Smooth muscle cell (in vitro differentiated cells): ENCODE measurements at regions not wholly inside any gene's neighbourhood (a gene's known extent, or its start where the extent isn't known, plus 50 kb on each side); places are given as distances from the start of the nearest gene placed in this dataset.

ENCODE experiments used
- DNase-seq: peaks from one replicate; lab custom pipeline; 2025; ENCODE audit not compliant: unreplicated experiment; lab: John Stamatoyannopoulos, UW
- H2AFZ ChIP-seq: fragments of 200-600 bp; sonication (generic); 2 replicates; pipeline ENCODE4 v1.6.0; 2016; ENCODE audit warnings: antibody characterized with exemption, low read depth, mild to moderate bottlenecking
- H3F3A ChIP-seq: fragments of 200-600 bp; sonication (generic); 2 replicates; pipeline ENCODE4 v1.6.0; 2017; ENCODE audit warnings: antibody characterized with exemption, low read depth
- H3K27ac ChIP-seq: fragments of 200-600 bp; sonication (generic); 2 replicates; pipeline ENCODE4 v1.5.1; 2016; ENCODE audit warnings: low read depth, mild to moderate bottlenecking
- H3K27me3 ChIP-seq: fragments of 200-600 bp; sonication (generic); 2 replicates; pipeline ENCODE4 v1.6.1; 2016; ENCODE audit warnings: low read depth, mild to moderate bottlenecking
- H3K36me3 ChIP-seq: fragments of 200-600 bp; sonication (generic); 2 replicates; pipeline ENCODE4 v1.5.1; 2016; ENCODE audit warnings: low read depth
- H3K4me1 ChIP-seq: fragments of 200-600 bp; sonication (generic); 2 replicates; pipeline ENCODE4 v1.5.1; 2016; ENCODE audit warnings: low read depth
- H3K4me2 ChIP-seq: fragments of 200-600 bp; sonication (generic); 2 replicates; pipeline ENCODE4 v1.6.0; 2016; ENCODE audit warnings: mild to moderate bottlenecking
- H3K4me3 ChIP-seq: fragments of 200-600 bp; sonication (generic); 2 replicates; pipeline ENCODE4 v1.5.1; 2016; ENCODE audit warnings: mild to moderate bottlenecking
- H3K79me2 ChIP-seq: fragments of 200-600 bp; sonication (generic); 2 replicates; pipeline ENCODE4 v1.6.0; 2016; ENCODE audit warnings: low read depth, mild to moderate bottlenecking
- H3K9ac ChIP-seq: fragments of 200-600 bp; sonication (generic); 2 replicates; pipeline ENCODE4 v1.6.0; 2016; ENCODE audit warnings: low read depth
- H3K9me3 ChIP-seq: fragments of 200-600 bp; sonication (generic); replicated peaks from 2 replicates; pipeline ENCODE4 v1.5.1; 2016; ENCODE audit warnings: low read depth
- H4K20me1 ChIP-seq: fragments of 200-600 bp; sonication (generic); 2 replicates; pipeline ENCODE4 v1.6.0; 2016; ENCODE audit warnings: low read depth
- WGBS: methylation state at CpG from one replicate; pipeline ENCODE4 v1.1.7; 2016; ENCODE audit warnings: low lambda C conversion rate; 5-methylcytosine and 5-hydroxymethylcytosine counted together
- TF ChIP-seq, protein P1 (sequence below): fragments of 200-600 bp; sonication (generic); IDR thresholded peaks from 2 replicates; pipeline ENCODE4 v1.5.1; 2017; ENCODE audit warnings: borderline replicate concordance, mild to moderate bottlenecking, antibody characterized with exemption; ENCODE audit not compliant: insufficient read depth, poor library complexity, severe bottlenecking

GRCh38 chr16:79394206-79394605 lies 206.3 kb downstream of the MAF start:
- Histone ChIP-seq H3K4me1 (no peaks in the 10 kb centered on the region), H3K9me3 (no peaks in the 10 kb centered on the region), H3K9ac (no peak overlapping the region), H3K4me3 (no peak overlapping the region), H3K27ac (no peak overlapping the region), H3F3A (no peaks in the 10 kb centered on the region), H3K79me2 (no peaks in the 10 kb centered on the region), H4K20me1 (no peaks in the 10 kb centered on the region), H3K4me2 (no peak overlapping the region), H2AFZ (no peak overlapping the region), H3K27me3 (peaks cover 20% of the 10 kb centered on the region), H3K36me3 (no peaks in the 10 kb centered on the region)
- TF ChIP-seq, protein P1, sequence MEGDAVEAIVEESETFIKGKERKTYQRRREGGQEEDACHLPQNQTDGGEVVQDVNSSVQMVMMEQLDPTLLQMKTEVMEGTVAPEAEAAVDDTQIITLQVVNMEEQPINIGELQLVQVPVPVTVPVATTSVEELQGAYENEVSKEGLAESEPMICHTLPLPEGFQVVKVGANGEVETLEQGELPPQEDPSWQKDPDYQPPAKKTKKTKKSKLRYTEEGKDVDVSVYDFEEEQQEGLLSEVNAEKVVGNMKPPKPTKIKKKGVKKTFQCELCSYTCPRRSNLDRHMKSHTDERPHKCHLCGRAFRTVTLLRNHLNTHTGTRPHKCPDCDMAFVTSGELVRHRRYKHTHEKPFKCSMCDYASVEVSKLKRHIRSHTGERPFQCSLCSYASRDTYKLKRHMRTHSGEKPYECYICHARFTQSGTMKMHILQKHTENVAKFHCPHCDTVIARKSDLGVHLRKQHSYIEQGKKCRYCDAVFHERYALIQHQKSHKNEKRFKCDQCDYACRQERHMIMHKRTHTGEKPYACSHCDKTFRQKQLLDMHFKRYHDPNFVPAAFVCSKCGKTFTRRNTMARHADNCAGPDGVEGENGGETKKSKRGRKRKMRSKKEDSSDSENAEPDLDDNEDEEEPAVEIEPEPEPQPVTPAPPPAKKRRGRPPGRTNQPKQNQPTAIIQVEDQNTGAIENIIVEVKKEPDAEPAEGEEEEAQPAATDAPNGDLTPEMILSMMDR: no peak
- 72% methylated on average over 3 of the region's 3 CpGs for WGBS
- no peak for DNase-seq

DNA sequence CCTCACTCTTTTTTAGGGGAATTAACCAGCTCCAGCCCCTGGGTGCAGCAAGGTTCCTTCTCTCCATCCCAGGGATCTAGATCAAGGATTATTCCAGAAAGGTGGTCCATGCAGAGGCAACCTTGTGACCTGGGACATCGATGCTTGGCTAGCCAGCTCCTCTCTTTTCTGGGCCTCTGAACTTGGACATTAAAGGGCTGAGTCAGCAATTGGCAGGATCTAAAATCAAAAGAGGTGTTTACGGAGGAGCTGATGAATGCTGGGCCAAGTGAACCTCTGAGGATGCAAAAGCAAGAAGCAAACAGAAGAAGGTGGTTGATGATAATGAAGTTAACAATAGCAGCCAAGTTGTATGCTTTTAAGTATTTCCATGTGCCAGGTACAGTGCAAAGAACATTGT lies 207.0 kb downstream of the MAF start:
- DNase-seq: no peak
- H3K4me1 ChIP-seq: no peaks in the 10 kb centered on the region
- H3K36me3 ChIP-seq: no peaks in the 10 kb centered on the region
- peaks cover 20% of the 10 kb centered on the region for H3K27me3 ChIP-seq
- H2AFZ ChIP-seq: no peak overlapping the region
- no peaks in the 10 kb centered on the region for H3K79me2 ChIP-seq
- WGBS: 97% methylated on average over 2 of the region's 2 CpGs
- no peaks in the 10 kb centered on the region for H3K9me3 ChIP-seq
- TF ChIP-seq, protein P1: no peak
- no peak overlapping the region for H3K9ac ChIP-seq
- no peaks in the 10 kb centered on the region for H4K20me1 ChIP-seq
- no peak overlapping the region for H3K4me3 ChIP-seq
- H3K4me2 ChIP-seq: no peak overlapping the region
- H3F3A ChIP-seq: no peaks in the 10 kb centered on the region
- no peak overlapping the region for H3K27ac ChIP-seq

GRCh38 chr16:79393127-79393526 lies 207.4 kb downstream of the MAF start:
- Histone ChIP-seq H3K79me2 (no peaks in the 10 kb centered on the region), H3K4me1 (no peaks in the 10 kb centered on the region), H3K36me3 (no peaks in the 10 kb centered on the region), H3K27me3 (peaks cover 20% of the 10 kb centered on the region), H3K4me3 (no peak overlapping the region), H3K9me3 (no peaks in the 10 kb centered on the region), H4K20me1 (no peaks in the 10 kb centered on the region), H2AFZ (no peak overlapping the region), H3K27ac (no peak overlapping the region), H3F3A (no peaks in the 10 kb centered on the region), H3K9ac (no peak overlapping the region), H3K4me2 (no peak overlapping the region)
- TF ChIP-seq, protein P1: no peak
- 86% methylated on average over 4 of the region's 4 CpGs for WGBS
- DNase-seq: no peak

- Histone ChIP-seq H2AFZ (no peak overlapping the region), H3K36me3 (no peaks in the 10 kb centered on the region), H3F3A (no peaks in the 10 kb centered on the region), H3K27ac (no peak overlapping the region), H3K4me1 (no peaks in the 10 kb centered on the region), H4K20me1 (no peaks in the 10 kb centered on the region), H3K9ac (no peak overlapping the region), H3K27me3 (peaks cover 20% of the 10 kb centered on the region), H3K4me2 (no peak overlapping the region), H3K9me3 (no peaks in the 10 kb centered on the region), H3K79me2 (no peaks in the 10 kb centered on the region), H3K4me3 (no peak overlapping the region)
- no peak for DNase-seq
- TF ChIP-seq, protein P1: no peak
Observed at GRCh38 chr16:79392081-79392480, 208.5 kb downstream of the MAF start.
